ENCODE measurements at regions not wholly inside any gene's neighbourhood (a gene's known extent, or its start where the extent isn't known, plus 50 kb on each side); places are given as distances from the start of the nearest gene placed in this dataset.

DNA sequence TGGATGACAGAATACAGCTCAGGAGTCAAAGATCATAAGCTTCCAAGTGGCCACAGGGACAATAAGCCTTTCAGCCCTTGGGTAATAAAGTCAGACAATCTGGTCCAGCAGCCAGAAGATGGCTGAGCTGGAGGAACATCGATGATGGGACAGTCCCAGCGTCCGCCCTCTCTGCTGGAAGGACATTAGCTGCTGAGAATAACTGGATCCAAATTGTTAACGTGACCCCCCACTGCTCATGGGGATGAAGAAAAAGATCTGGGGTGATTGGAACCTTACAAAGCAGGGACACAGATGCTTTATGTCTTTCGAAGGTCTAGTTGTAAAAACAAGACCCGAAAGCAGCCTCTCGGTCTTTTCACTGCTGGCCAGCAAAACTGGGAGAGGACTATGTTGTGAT is 71.0 kb downstream of the IGLL5 start:
- H2AFZ ChIP-seq (ENCODE audit: insufficient read depth, low read depth, low read length, poor library complexity, severe bottlenecking): no peak overlapping the region
- H3K4me3 ChIP-seq (ENCODE audit: control extremely low read depth in 1 of 5, extremely low read depth in 1 of 5, insufficient read depth in 1 of 5, low read depth in 2 of 5, low read length in 4 of 5): no peak overlapping the region
- H3K79me2 ChIP-seq (ENCODE audit: control insufficient read depth, insufficient read depth, low read length): no peaks in the 10 kb centered on the region
- TF ChIP-seq CTCF (IDR thresholded peaks at IDR 0.05) (no peak), EZH2 (IDR thresholded peaks at IDR 0.05; ENCODE audit: borderline replicate concordance, insufficient read depth, low read depth, low read length, poor library complexity, severe bottlenecking) (no peak)
- H3K4me2 ChIP-seq (replicated peaks; ENCODE audit: low read depth, low read length, poor library complexity, severe bottlenecking): no peak overlapping the region
- ATAC-seq (ENCODE audit: low read depth) (no peak), DNase-seq (peak; percentile 21)
- H3K27me3 Mint-ChIP-seq: no peaks in the 10 kb centered on the region
- intact Hi-C loops (cut with micrococcal nuclease): loop anchor here (1.0 to 5.0 kb wide), 4 partner anchors 170 to 636 kb away; no protein-coding TSS in a partner anchor
- peaks cover 2 to 3% (median 3%) of the 10 kb centered on the region in 3 donors for H3K9me3 ChIP-seq (ENCODE audit: control extremely low read depth in 1 of 3, control insufficient read depth in 2 of 3, insufficient read depth in 1 of 3, low read length in 2 of 3)
- no peak overlapping the region for H3K4me3 Mint-ChIP-seq
- H3K27ac ChIP-seq (ENCODE audit: low read length in 2 of 2): no peak overlapping the region
- no peak overlapping the region for H3K27ac Mint-ChIP-seq
- ChIA-PET CTCF (interaction anchor here (0.6 to 10.1 kb wide), 41 partner anchors 10 to 616 kb away, joined by 3 to 556 read pairs (median 9); partner anchors contain the start of genes GNAZ, RAB36 and RSPH14), POLR2A (no interaction called here)
- WGBS (ENCODE audit: insufficient coverage): 83% methylated on average over 7 of the region's 7 CpGs
- peaks cover 18 to 24% of the 10 kb centered on the region in 2 donors for H3K4me1 ChIP-seq (ENCODE audit: control insufficient read depth in 2 of 2, insufficient read depth in 2 of 2, low read length in 2 of 2)
- H3K9me3 Mint-ChIP-seq (ENCODE audit: insufficient read depth): peaks cover 9% of the 10 kb centered on the region
- no peaks in the 10 kb centered on the region for H4K20me1 ChIP-seq (ENCODE audit: control insufficient read depth, insufficient read depth, low read length, poor library complexity, severe bottlenecking)
- no peak overlapping the region for H3K9ac ChIP-seq (ENCODE audit: low read length)
- H3K27me3 ChIP-seq (replicated peaks in 1 of 4; ENCODE audit: control extremely low read depth in 1 of 4, control insufficient read depth in 3 of 4, insufficient read depth in 4 of 4, low read length in 3 of 4): no peaks in the 10 kb centered on the region
- H3K4me1 Mint-ChIP-seq: peaks cover 20% of the 10 kb centered on the region
- no peaks in the 10 kb centered on the region for H3K36me3 ChIP-seq (replicated peaks in 1 of 2; ENCODE audit: control extremely low read depth in 1 of 2, control insufficient read depth in 1 of 2, extremely low read depth in 1 of 2, insufficient read depth in 2 of 2, low read length in 1 of 2)

DNA sequence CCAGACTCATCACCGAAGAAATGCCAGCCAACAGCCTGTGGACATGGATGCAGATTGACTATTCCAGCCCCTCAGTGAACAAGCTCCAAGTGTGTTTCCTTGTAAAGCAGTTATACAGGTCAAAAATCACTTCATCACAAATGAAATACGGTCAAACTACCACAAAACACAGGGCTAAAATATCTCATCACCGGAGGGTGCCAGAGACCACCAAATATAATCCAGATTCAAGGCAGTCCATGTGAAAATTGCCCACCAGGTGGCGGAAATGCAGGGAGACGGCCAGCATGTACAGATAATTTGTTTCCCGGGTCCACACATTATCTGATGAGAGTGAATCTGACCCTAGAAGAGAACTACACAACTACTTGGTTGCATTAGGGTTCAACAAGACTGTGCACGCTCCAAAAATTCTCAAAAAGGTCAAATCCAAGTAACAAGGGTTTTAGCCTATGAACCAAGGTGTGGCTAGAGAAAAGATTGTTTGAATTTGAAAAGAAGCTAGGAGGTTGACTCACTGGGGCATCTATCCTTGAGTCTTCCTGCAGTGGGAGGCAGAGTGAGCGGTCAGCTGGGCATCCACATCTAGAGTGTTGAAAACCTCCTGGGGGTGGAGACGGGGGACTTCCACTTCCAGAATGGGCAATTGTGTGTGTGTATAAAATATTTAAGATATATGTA is 71.7 kb downstream of the IGLL5 start:
- TF ChIP-seq EZH2 (IDR thresholded peaks at IDR 0.05; ENCODE audit: borderline replicate concordance, insufficient read depth, low read depth, low read length, poor library complexity, severe bottlenecking) (no peak), CTCF (IDR thresholded peaks at IDR 0.05) (peak; percentile 95)
- H3K9me3 Mint-ChIP-seq (ENCODE audit: insufficient read depth): peaks cover 9% of the 10 kb centered on the region
- Histone ChIP-seq H3K27me3 (replicated peaks in 1 of 4; ENCODE audit: control extremely low read depth in 1 of 4, control insufficient read depth in 3 of 4, insufficient read depth in 4 of 4, low read length in 3 of 4) (no peaks in the 10 kb centered on the region), H3K9ac (ENCODE audit: low read length) (no peak overlapping the region), H2AFZ (ENCODE audit: insufficient read depth, low read depth, low read length, poor library complexity, severe bottlenecking) (no peak overlapping the region), H3K4me3 (ENCODE audit: control extremely low read depth in 1 of 5, extremely low read depth in 1 of 5, insufficient read depth in 1 of 5, low read depth in 2 of 5, low read length in 4 of 5) (no peak overlapping the region), H4K20me1 (ENCODE audit: control insufficient read depth, insufficient read depth, low read length, poor library complexity, severe bottlenecking) (no peaks in the 10 kb centered on the region), H3K9me3 (ENCODE audit: control extremely low read depth in 1 of 3, control insufficient read depth in 2 of 3, insufficient read depth in 1 of 3, low read length in 2 of 3) (peaks cover 2 to 3% (median 3%) of the 10 kb centered on the region in 3 donors), H3K36me3 (replicated peaks in 1 of 2; ENCODE audit: control extremely low read depth in 1 of 2, control insufficient read depth in 1 of 2, extremely low read depth in 1 of 2, insufficient read depth in 2 of 2, low read length in 1 of 2) (no peaks in the 10 kb centered on the region), H3K4me1 (ENCODE audit: control insufficient read depth in 2 of 2, insufficient read depth in 2 of 2, low read length in 2 of 2) (peaks cover 11 to 18% of the 10 kb centered on the region in 2 donors), H3K79me2 (ENCODE audit: control insufficient read depth, insufficient read depth, low read length) (no peaks in the 10 kb centered on the region), H3K27ac (ENCODE audit: low read length in 2 of 2) (no peak overlapping the region), H3K4me2 (replicated peaks; ENCODE audit: low read depth, low read length, poor library complexity, severe bottlenecking) (no peak overlapping the region)
- H3K27ac Mint-ChIP-seq: peak overlapping the region; percentile 43
- WGBS (ENCODE audit: insufficient coverage): 37% methylated on average over 6 of the region's 9 CpGs
- peaks cover 15% of the 10 kb centered on the region for H3K4me1 Mint-ChIP-seq
- H3K27me3 Mint-ChIP-seq: no peaks in the 10 kb centered on the region
- ChIA-PET POLR2A (interaction anchor here (1.0 kb wide), 1 partner anchor 20 kb away, joined by 3 read pairs; no protein-coding TSS in a partner anchor), CTCF (interaction anchor here (0.6 to 10.1 kb wide), 58 partner anchors 9 to 638 kb away, joined by 3 to 556 read pairs (median 5); partner anchors contain the start of genes GNAZ, RAB36 and RSPH14)
- H3K4me3 Mint-ChIP-seq: no peak overlapping the region
- DNase-seq: peak; percentile 90
- intact Hi-C loops (cut with micrococcal nuclease): loop anchor here (1.0 to 5.0 kb wide), 4 partner anchors 169 to 637 kb away; no protein-coding TSS in a partner anchor
- peak; percentile 52 for ATAC-seq (ENCODE audit: low read depth)
